Osteoblast (primary cell): ENCODE measurements at regions not wholly inside any gene's neighbourhood (a gene's known extent, or its start where the extent isn't known, plus 50 kb on each side); places are given as distances from the start of the nearest gene placed in this dataset.

Source experiments
- DNase-seq: peaks from one replicate; pipeline ENCODE4 v3.0.0; 2011; ENCODE audit warnings: low spot score, mixed read lengths; ENCODE audit not compliant: insufficient read length; ENCODE audit errors: missing footprints
- H2AFZ ChIP-seq: 2 replicates; pipeline ENCODE4 v1.6.0; 2011; ENCODE audit warnings: mild to moderate bottlenecking, low read length
- H3K27ac ChIP-seq: 2 replicates; pipeline ENCODE4 v1.5.1; 2011; ENCODE audit warnings: mild to moderate bottlenecking, low read depth, low read length, moderate library complexity
- H3K27me3 ChIP-seq: 2 replicates; pipeline ENCODE4 v1.6.0; 2012; ENCODE audit warnings: mild to moderate bottlenecking, control low read depth, inconsistent platforms, low read length, moderate library complexity; ENCODE audit not compliant: insufficient read depth
- H3K36me3 ChIP-seq: 2 replicates; pipeline ENCODE4 v1.5.1; 2011; ENCODE audit warnings: mild to moderate bottlenecking, low read length, control low read depth, moderate library complexity; ENCODE audit not compliant: insufficient read depth
- H3K4me1 ChIP-seq: 2 replicates; pipeline ENCODE4 v1.5.1; 2011; ENCODE audit warnings: mild to moderate bottlenecking, low read length, control low read depth, moderate library complexity; ENCODE audit not compliant: insufficient read depth
- H3K4me2 ChIP-seq: 2 replicates; pipeline ENCODE4 v1.6.0; 2011; ENCODE audit warnings: mild to moderate bottlenecking, low read length; ENCODE audit not compliant: insufficient read depth
- H3K4me3 ChIP-seq: fragments of 200-600 bp; sonication (generic); 3 replicates; pipeline ENCODE4 v1.5.1; 2012; ENCODE audit warnings: mild to moderate bottlenecking, low read length, inconsistent platforms; ENCODE audit not compliant: insufficient read depth
- H3K79me2 ChIP-seq: 2 replicates; pipeline ENCODE4 v1.6.0; 2012; ENCODE audit warnings: mild to moderate bottlenecking, low read length, control low read depth, inconsistent platforms; ENCODE audit not compliant: insufficient read depth
- H3K9me3 ChIP-seq: 2 replicates; pipeline ENCODE4 v1.5.1; 2011; ENCODE audit warnings: low read depth, low read length, control low read depth
- H4K20me1 ChIP-seq: 2 replicates; pipeline ENCODE4 v1.6.0; 2012; ENCODE audit warnings: mild to moderate bottlenecking, low read length, control low read depth; ENCODE audit not compliant: insufficient read depth
- CTCF ChIP-seq: IDR thresholded peaks from 2 replicates; pipeline ENCODE4 v1.5.1; 2011; ENCODE audit warnings: mild to moderate bottlenecking, low read depth, low read length, moderate library complexity; ENCODE audit errors: extremely low read depth

GRCh38 chr14:98543074-98543473 lies 728.9 kb downstream of the BCL11B start:
- H3K4me3 ChIP-seq: no peak overlapping the region
- TF ChIP-seq CTCF: no peak
- DNase-seq: no peak
- H4K20me1 ChIP-seq: no peaks in the 10 kb centered on the region
- no peak overlapping the region for H3K27ac ChIP-seq
- no peak overlapping the region for H3K4me2 ChIP-seq
- H2AFZ ChIP-seq: no peak overlapping the region
- no peaks in the 10 kb centered on the region for H3K9me3 ChIP-seq
- no peaks in the 10 kb centered on the region for H3K27me3 ChIP-seq
- H3K4me1 ChIP-seq: no peaks in the 10 kb centered on the region
- H3K79me2 ChIP-seq: no peaks in the 10 kb centered on the region
- H3K36me3 ChIP-seq: no peaks in the 10 kb centered on the region

GRCh38 chr14:98544174-98544573 lies 727.8 kb downstream of the BCL11B start:
- H2AFZ ChIP-seq: no peak overlapping the region
- H3K4me2 ChIP-seq: no peak overlapping the region
- no peaks in the 10 kb centered on the region for H3K9me3 ChIP-seq
- no peaks in the 10 kb centered on the region for H3K27me3 ChIP-seq
- no peaks in the 10 kb centered on the region for H3K79me2 ChIP-seq
- no peak for TF ChIP-seq CTCF
- no peaks in the 10 kb centered on the region for H4K20me1 ChIP-seq
- H3K27ac ChIP-seq: no peak overlapping the region
- H3K4me3 ChIP-seq: no peak overlapping the region
- H3K4me1 ChIP-seq: no peaks in the 10 kb centered on the region
- no peaks in the 10 kb centered on the region for H3K36me3 ChIP-seq
- no peak for DNase-seq

GRCh38 chr14:98545181-98545580 lies 726.8 kb downstream of the BCL11B start:
- no peaks in the 10 kb centered on the region for H3K27me3 ChIP-seq
- no peaks in the 10 kb centered on the region for H3K79me2 ChIP-seq
- H2AFZ ChIP-seq: no peak overlapping the region
- no peaks in the 10 kb centered on the region for H3K36me3 ChIP-seq
- no peaks in the 10 kb centered on the region for H3K9me3 ChIP-seq
- no peaks in the 10 kb centered on the region for H4K20me1 ChIP-seq
- no peak overlapping the region for H3K4me3 ChIP-seq
- DNase-seq: no peak
- no peak overlapping the region for H3K27ac ChIP-seq
- H3K4me2 ChIP-seq: no peak overlapping the region
- H3K4me1 ChIP-seq: no peaks in the 10 kb centered on the region
- TF ChIP-seq CTCF: no peak

DNA sequence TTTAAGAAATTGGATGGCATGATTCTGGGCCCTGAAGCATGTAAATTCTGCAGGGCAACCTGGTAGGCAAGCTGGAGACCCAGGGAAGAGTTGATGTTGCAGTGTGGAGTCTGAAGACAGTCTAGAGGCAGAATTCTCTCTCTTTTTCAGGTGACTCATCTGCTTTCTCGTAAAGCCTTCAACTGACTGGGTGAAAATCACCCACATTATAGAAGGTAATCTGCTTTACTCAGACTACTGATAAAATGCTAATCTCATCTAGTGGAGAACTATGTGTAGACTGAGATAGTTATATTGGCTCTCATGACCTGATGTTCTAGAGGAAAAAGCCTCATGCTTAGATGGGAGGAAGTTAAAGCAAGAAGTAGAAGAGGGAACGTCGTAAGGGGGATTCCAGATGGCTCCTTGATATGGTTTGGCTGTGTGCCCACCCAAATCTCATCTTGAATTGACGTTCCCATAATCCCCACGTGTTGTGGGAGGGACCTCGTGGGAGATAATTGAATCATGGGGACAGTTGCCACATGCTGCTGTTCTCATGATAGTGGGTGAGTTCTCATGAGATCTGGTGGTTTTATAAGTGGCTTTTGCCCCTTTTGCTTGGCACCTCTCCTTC lies 723.8 kb downstream of the BCL11B start:
- no peak for TF ChIP-seq CTCF
- no peak overlapping the region for H2AFZ ChIP-seq
- H3K27ac ChIP-seq: no peak overlapping the region
- no peaks in the 10 kb centered on the region for H3K36me3 ChIP-seq
- no peaks in the 10 kb centered on the region for H3K79me2 ChIP-seq
- H3K4me1 ChIP-seq: no peaks in the 10 kb centered on the region
- no peak overlapping the region for H3K4me2 ChIP-seq
- no peak for DNase-seq
- no peak overlapping the region for H3K4me3 ChIP-seq
- H3K9me3 ChIP-seq: no peaks in the 10 kb centered on the region
- H4K20me1 ChIP-seq: no peaks in the 10 kb centered on the region
- H3K27me3 ChIP-seq: no peaks in the 10 kb centered on the region
